ENCODE measurements at regions not wholly inside any gene's neighbourhood (a gene's known extent, or its start where the extent isn't known, plus 50 kb on each side); places are given as distances from the start of the nearest gene placed in this dataset.

GRCh38 chr6:138692058-138692977 lies 81.3 kb upstream of the CCDC28A start (continued):
- TF ChIP-seq ZNF138 (CRISPR knock-in tag; IDR thresholded peaks at IDR 0.05; ENCODE audit: low read depth) = 0 out of 2 replicates have a peak, but pooled peaks have one; percentile 75
- TF ChIP-seq ZNF564 (CRISPR knock-in tag; IDR thresholded peaks at IDR 0.05) = peak; percentile 60; the same call in 1 of the 2 replicates
- TF ChIP-seq ZNF770 (CRISPR knock-in tag; IDR thresholded peaks at IDR 0.05) = peak; percentile 57
- TF ChIP-seq ATF7 (IDR thresholded peaks at IDR 0.05) = no peak
- no peak for TF ChIP-seq ATF7 (CRISPR knock-in tag; IDR thresholded peaks at IDR 0.05)
- peak; percentile 63; the same call in 1 of the 2 replicates for TF ChIP-seq ZNF331 (CRISPR knock-in tag; IDR thresholded peaks at IDR 0.05)
- 0 out of 2 replicates have a peak, but pooled peaks have one; percentile 44 for TF ChIP-seq CHCHD3 (CRISPR knock-in tag; IDR thresholded peaks at IDR 0.05)
- TF ChIP-seq POGK (CRISPR knock-in tag; conservative IDR thresholded peaks at IDR 0.05) = no peak
- no peak for TF ChIP-seq PAXIP1 (CRISPR knock-in tag; conservative IDR thresholded peaks at IDR 0.05)
- no peak for TF ChIP-seq ZNF589 (CRISPR knock-in tag; conservative IDR thresholded peaks at IDR 0.05)
- TF ChIP-seq IRX3 (CRISPR knock-in tag; IDR thresholded peaks at IDR 0.05; ENCODE audit: borderline replicate concordance, low read depth) = 0 out of 2 replicates have a peak, but pooled peaks have one; percentile 37
- 0 out of 2 replicates have a peak, but pooled peaks have one; percentile 61 for TF ChIP-seq ZNF235 (CRISPR knock-in tag; IDR thresholded peaks at IDR 0.05; ENCODE audit: borderline replicate concordance)
- 0 out of 2 replicates have a peak, but pooled peaks have one; percentile 62 for TF ChIP-seq ZNF276 (CRISPR knock-in tag; IDR thresholded peaks at IDR 0.05; ENCODE audit: low read depth)
- TF ChIP-seq NFIC (IDR thresholded peaks at IDR 0.05; ENCODE audit: low read length) = no peak
- TF ChIP-seq CAMTA2 (CRISPR knock-in tag; IDR thresholded peaks at IDR 0.05; ENCODE audit: borderline replicate concordance) = 0 out of 2 replicates have a peak, but pooled peaks have one; percentile 74
- no peak for TF ChIP-seq ATF1 (CRISPR knock-in tag; IDR thresholded peaks at IDR 0.05)
- peak; percentile 47 for TF ChIP-seq SALL2 (CRISPR knock-in tag; IDR thresholded peaks at IDR 0.05)
- peak; percentile 74 for TF ChIP-seq ZFX (CRISPR knock-in tag; IDR thresholded peaks at IDR 0.05; ENCODE audit: low read depth)
